HG03460 (cell line): ENCODE measurements at regions not wholly inside any gene's neighbourhood (a gene's known extent, or its start where the extent isn't known, plus 50 kb on each side); places are given as distances from the start of the nearest gene placed in this dataset.
"Not testable (repeated sequence)": the region's sequence is repeated elsewhere in the genome, so short reads cannot be mapped to it uniquely, and the experiment has no call there.

Experiments
- ATAC-seq: cut with Tn5 transposase; IDR thresholded peaks from one replicate; pipeline ENCODE4 v1.9.1; 2021; ENCODE audit not compliant: unreplicated experiment

- ATAC-seq = no peak
These were observed 264.0 kb upstream of the SMIM21 start for GRCh38 chr18:75691483-75691882.

GRCh38 chr18:75690283-75690682 is 262.8 kb upstream of the SMIM21 start:
- not testable (repeated sequence) for ATAC-seq

DNA sequence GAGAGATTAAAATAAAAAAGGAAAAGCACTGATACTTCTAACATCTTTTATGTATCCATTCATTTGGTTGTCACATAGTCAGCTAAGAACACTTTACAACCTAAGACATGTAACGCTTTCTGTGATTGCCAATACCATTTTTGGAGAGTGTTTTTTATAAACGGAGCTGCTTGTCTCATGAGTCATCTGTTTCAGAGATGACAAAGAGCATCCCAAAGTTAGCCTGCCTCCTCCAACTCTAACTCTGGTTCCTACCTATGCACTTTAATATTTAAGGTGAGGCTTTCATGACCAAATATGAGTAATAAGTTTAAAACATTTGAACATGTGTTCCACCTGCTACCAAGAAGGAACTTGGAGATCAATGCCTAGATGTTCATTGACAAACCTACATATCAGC is 260.1 kb upstream of the SMIM21 start:
- no peak for ATAC-seq

DNA sequence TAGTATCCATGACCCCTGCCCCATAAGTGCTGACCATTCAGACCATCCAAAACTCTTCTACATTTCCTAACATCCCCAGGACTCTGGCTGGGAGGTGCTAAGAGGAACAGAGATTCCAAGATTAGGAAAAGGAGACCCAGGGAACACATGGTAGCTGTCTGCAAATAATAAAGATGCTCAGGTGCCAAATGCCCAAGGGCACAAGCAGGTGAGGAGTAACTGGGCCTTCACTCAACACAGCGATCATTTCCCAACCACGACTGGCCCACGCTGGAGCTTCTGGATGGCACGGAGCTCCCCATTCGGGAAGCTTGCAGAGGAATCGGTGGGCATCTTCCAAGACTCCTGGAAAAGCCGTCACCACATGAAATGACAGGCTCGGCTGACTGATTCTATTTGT is 255.9 kb upstream of the SMIM21 start:
- ATAC-seq = no peak

DNA sequence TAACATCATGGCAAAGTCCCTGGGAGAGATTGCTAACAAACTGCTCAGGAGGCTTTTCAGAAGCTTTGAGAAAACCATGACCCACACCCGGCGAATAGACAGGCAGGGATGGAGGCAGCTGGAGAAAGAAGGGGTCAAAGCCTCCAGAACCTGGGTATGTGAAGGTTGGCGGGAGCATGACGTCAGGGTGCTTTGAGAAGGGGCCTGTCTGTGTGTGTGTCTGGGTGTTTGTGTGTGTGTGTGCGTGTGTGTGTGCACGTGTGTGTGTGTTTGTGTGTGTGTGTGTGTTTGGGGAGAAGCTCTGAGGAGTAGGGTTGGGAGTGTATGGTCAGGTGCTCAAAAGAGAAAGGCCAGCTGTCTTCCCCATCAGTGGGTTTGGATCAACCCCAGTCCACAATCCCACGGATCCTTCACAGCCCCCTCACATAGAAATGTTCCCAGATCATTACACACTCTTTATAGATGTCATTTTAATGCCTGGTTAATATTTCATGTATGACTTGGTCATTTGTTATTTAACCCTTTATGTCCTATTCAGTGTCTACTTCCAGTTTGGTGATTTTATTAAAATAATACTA is 254.1 kb upstream of the SMIM21 start:
- ATAC-seq = no peak

- ATAC-seq = no peak
These were observed 251.8 kb upstream of the SMIM21 start for GRCh38 chr18:75679331-75679730.

- no peak for ATAC-seq
These were observed 251.1 kb upstream of the SMIM21 start for GRCh38 chr18:75678627-75679026.

GRCh38 chr18:75677696-75678455 is 250.4 kb upstream of the SMIM21 start:
- ATAC-seq = no peak

GRCh38 chr18:75660932-75661331 is 233.4 kb upstream of the SMIM21 start:
- ATAC-seq = no peak

DNA sequence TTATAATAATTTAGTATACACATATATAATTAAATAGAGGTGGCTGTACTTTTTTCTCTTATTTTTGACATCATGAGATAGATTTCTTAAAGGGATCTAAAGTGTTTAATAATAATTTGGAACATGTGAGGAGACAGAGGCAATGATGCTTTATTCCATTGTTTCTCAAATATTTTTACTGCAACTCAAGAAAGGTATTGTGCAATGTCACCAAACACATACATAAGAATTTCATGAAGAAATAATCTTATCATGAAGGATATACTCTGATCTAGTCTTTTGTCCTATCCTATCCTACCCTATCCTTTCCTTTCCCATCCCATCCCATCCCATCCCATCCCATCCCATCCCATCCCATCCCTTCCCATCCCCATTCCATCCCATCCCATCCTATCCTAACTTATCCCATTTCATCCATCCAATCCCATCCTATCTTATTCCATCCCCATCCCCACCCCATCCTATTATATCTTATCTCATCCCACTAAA is 232.1 kb upstream of the SMIM21 start:
- ATAC-seq = no peak

DNA sequence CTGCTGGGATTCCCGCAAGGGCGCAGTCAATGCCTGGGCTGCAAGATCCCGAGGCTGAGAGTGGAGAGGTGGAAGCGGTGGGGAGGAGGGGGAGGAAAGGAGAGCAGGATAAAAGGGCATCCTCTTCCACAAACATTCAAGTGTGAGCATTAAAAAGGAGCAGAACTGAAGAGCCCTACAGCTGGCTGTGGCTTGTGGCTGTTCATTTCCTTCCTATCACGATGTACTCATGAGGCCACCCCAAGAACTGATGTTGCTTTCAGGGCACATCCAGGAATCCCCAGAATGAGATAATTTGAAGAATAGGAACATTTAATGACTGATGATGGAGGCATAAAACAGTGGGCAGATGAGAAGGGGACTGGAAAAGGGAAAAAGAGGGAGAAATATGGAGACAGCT is 230.8 kb upstream of the SMIM21 start:
- ATAC-seq = no peak

DNA sequence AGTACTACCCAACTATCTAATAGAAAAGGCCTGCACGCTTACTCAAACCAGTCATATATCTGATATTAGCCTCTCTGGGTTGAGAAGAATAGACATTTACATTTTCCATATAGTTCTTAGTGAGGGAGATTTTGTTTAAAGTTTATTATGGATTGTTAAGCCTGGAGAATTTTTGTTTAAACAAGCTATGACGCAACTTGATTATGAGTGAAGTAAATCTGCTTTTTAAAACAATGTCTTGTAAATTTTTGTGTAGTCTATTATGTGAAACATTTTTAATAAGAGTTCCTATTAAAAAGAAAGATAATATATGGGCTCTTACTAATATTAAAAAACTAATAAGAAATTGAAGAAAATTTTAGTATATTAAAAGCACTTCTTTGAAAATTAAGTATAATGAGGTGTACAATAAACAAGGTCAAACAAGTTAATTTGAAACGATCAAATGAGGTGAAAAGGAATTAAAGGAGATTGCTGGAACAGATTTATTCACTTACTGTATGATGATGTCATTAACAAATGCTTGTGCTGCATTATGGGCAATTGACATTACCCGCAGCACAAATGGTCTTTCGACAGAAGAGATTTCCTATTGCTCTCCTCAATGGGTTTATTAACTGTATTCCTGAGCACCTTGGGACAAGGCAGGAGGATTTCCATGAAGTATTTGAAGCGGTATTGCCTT is 229.2 kb upstream of the SMIM21 start:
- no peak for ATAC-seq

- ATAC-seq = no peak
These were observed 228.5 kb upstream of the SMIM21 start for GRCh38 chr18:75656035-75656434.

DNA sequence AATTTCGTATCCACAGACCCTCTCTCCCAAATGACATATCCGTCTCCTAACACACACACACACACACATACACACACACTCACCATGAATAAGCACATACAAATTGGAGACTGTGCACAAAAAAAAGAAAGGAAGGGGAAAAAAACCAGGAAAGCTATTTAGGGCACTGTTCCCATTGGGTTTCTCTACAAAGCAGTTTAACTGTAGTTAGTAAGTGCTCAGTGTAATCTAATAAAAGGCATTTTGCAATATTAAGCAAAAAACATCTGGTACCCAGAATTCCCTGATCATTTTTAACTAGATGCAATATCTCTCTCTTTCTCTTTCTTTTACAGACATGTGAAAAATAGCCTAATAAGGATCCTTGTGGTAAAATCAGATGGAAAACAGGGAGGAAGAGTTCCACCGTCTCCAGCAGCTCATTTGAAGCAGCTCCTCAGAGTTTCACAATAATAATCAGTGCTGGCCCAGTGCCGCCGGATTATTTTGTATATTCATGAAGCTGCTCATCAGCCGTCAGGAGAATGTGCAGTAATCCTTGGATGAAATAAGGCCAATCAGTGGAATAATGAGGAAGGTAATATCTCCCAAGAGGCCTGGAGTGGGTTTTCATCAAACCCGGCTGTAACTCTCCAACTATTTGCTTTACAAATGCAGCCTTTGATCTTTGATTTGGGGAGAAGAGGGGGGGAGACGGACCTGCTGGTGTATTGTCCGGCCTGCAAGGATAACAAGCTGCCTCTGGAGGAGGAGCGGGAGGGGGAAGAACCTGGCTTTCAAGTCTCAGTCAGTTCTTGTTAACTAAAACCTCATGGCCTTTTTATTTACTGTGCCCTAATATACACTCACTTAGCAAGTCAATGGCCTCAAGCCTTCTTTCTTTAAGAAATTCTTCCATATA is 227.6 kb upstream of the SMIM21 start:
- no peak for ATAC-seq

DNA sequence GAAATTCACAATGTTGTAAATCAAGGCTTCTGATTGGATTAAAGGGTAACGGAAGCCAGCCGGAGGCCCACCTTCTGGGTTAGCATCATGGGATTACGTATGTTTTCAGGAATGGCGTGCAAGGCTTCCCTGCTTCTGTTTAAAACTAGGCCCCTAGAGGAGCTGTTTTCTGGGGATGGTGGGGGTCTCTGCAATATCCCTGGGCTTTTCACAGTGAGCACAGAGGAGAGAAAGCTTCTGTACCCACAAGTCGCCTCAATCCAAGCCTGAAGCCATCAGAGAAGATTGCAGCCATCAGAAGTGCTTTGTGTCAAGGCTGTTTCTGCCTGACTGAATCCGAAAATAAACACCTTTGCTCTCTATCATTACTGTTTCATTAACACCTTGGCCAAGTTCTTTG is 226.9 kb upstream of the SMIM21 start:
- no peak for ATAC-seq

GRCh38 chr18:75652528-75652927 is 225.0 kb upstream of the SMIM21 start:
- ATAC-seq = no peak

DNA sequence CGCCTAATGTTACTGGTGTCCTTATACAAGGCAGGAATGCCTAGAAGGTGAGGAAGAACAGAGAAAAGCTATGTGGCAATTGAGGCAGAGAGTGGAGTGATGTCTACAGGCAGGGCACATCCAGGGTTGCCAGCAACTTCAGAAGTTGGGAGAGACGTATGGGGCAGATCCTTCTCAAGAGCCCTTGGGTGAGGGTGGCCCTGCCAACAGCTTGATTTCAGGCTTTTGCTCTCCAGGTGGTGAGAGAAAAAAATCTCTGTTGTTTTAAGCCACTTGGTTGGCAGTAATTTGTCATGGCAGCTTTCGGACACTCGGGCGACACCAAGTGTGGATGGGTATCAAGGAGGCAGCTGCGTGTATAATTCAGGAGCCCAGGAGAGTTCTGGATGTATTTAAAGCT is 217.4 kb upstream of the SMIM21 start:
- no peak for ATAC-seq

- ATAC-seq = no peak
These were observed 215.6 kb upstream of the SMIM21 start for GRCh38 chr18:75643083-75643482.

GRCh38 chr18:75639472-75639831 is 211.9 kb upstream of the SMIM21 start:
- no peak for ATAC-seq

DNA sequence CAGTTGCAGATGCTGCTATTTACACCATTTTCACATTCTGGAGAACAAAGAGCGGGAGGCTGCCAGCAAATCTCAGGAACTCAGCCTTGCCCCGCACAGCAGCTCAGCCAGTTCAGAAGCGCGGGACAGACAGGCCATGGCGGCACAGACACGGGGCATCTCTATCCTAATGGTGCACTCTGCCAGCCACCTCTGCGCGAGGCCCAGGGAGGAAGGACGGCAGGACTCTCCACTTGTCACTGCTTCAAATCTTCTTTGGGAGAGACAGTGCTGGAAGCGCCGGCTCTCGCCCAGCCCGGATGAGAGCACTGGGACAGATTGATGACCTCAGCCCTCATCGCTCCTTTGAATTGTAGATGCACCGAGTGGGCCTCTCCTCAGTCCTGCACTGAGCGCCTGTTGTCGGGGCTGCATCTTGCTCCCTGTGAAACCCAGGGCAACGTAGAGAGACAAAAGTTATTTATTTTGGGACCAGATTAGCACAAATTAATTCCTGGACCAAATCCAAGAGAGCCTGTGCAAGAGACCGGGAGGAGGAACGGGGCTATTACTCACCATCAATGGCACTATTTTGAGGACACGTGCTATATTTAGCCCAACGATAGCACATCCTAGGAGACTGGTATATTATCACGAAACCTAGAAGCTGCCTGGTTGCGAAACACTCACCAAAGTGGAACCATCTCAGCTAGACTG is 211.4 kb upstream of the SMIM21 start:
- no peak for ATAC-seq
